HG03135 (cell line): ENCODE measurements at regions not wholly inside any gene's neighbourhood (a gene's known extent, or its start where the extent isn't known, plus 50 kb on each side); places are given as distances from the start of the nearest gene placed in this dataset.

Experiments
- ATAC-seq: cut with Tn5 transposase; IDR thresholded peaks from one replicate; pipeline ENCODE4 v1.9.1; 2021; ENCODE audit warnings: mild to moderate bottlenecking, moderate library complexity; ENCODE audit not compliant: unreplicated experiment

- ATAC-seq = no peak
Observed at GRCh38 chr1:185376840-185377635, 60.0 kb upstream of the IVNS1ABP start.

- ATAC-seq = no peak
Observed at GRCh38 chr1:185376288-185376687, 59.2 kb upstream of the IVNS1ABP start.

GRCh38 chr1:185375583-185375982 lies 58.5 kb upstream of the IVNS1ABP start:
- no peak for ATAC-seq

DNA sequence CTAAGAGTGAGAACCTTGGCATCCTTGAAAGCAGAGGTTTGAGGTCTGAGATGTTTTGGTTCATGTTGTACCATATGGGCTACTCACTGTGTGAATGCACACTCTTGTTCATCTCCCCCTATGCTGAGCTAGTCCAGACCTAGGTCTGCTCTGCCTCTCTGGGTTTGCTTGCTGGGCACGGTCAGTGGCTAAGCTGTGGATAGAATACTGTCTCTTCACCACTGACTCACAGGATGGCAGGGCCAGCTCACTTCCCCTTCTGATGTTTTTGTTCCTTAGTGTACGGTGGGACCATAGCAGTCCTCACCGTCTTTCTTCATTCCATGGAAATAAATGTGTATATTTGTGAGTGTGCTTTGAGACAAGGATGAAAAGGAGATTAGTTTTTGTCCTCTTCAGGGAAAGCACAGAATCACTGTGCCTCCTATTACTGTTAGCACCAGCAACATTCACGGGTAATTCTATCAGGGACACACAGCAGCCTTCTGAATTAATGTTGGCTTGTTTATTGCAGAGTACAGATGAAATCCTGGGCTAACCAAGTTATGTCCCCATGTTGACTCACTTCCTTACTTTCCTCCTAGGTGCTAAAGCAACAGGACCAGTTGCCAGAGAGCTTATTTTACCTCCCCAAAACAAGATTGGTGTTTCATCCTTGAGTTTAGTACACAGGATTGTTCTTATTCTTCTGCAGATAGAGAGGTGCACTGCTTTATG lies 56.9 kb upstream of the IVNS1ABP start:
- ATAC-seq = no peak

- no peak for ATAC-seq
Observed at GRCh38 chr1:185369786-185370185, 52.7 kb upstream of the IVNS1ABP start.

GRCh38 chr1:185368913-185369491 lies 52.0 kb upstream of the IVNS1ABP start:
- no peak for ATAC-seq

- ATAC-seq = no peak
Observed at GRCh38 chr1:185368313-185368855, 51.3 kb upstream of the IVNS1ABP start.

DNA sequence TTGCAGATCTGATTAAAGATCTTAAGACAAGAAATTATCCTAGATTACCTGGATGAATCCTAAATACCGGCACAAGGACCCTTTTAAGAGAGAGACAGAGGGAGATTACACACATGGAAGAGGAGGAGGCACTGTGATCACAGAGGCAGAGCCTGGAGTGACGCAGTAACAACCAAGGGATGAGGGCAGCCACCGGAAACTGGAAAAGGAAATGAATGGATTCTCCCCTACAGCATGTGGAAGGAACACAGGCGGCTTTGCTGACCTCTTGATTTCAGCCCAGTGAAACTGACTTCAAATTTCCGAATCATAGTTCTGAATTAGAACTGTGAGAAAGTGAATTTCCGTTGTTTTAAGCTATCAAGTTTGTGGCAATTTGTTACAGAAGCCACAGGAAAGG lies 50.2 kb upstream of the IVNS1ABP start:
- no peak for ATAC-seq
